Uterus (tissue), 2 donors: ENCODE measurements at regions not wholly inside any gene's neighbourhood (a gene's known extent, or its start where the extent isn't known, plus 50 kb on each side); places are given as distances from the start of the nearest gene placed in this dataset.

Experiments used
- CTCF ChIP-seq, 4 experiments: fragments of 200-600 bp in 2 of 4; fragments of 450-650 bp in 2 of 4; sonication (generic) in 2 of 4; IDR thresholded peaks; one replicate each; pipeline ENCODE4 v1.5.1; 2016 to 2019; ENCODE audit warnings: antibody characterized with exemption in 4 of 4, mild to moderate bottlenecking in 2 of 4, moderate library complexity in 1 of 4
- POLR2A ChIP-seq, 2 donors: fragments of 450-650 bp; IDR thresholded peaks; one replicate each; pipeline ENCODE4 v1.6.1; 2016; ENCODE audit warnings: antibody characterized with exemption in 2 of 2, mild to moderate bottlenecking in 1 of 2, moderate library complexity in 1 of 2

- TF ChIP-seq CTCF (IDR thresholded peaks at IDR 0.05) (no peak), POLR2A (IDR thresholded peaks at IDR 0.05) (no peak)
Observed at GRCh38 chr7:13466874-13467547, 522.5 kb downstream of the ETV1 start.
